Osteocyte (in vitro differentiated cells): ENCODE measurements at regions not wholly inside any gene's neighbourhood (a gene's known extent, or its start where the extent isn't known, plus 50 kb on each side); places are given as distances from the start of the nearest gene placed in this dataset.

ENCODE experiments used
- DNase-seq: peaks from one replicate; pipeline ENCODE4 v3.0.0; 2021; ENCODE audit warnings: mixed read lengths; ENCODE audit not compliant: unreplicated experiment; ENCODE audit errors: extremely low spot score
- H3K27ac Mint-ChIP-seq: one replicate; pipeline ENCODE4 v1.8.0; 2021; ENCODE audit warnings: mild to moderate bottlenecking, mixed read lengths; ENCODE audit not compliant: unreplicated experiment
- H3K27me3 Mint-ChIP-seq: one replicate; pipeline ENCODE4 v1.8.0; 2021; ENCODE audit warnings: mixed read lengths; ENCODE audit not compliant: unreplicated experiment
- H3K36me3 Mint-ChIP-seq: one replicate; pipeline ENCODE4 v1.8.0; 2021; ENCODE audit warnings: mixed read lengths; ENCODE audit not compliant: unreplicated experiment
- H3K4me1 Mint-ChIP-seq: one replicate; pipeline ENCODE4 v1.8.0; 2021; ENCODE audit warnings: mixed read lengths; ENCODE audit not compliant: unreplicated experiment
- H3K4me3 Mint-ChIP-seq: one replicate; pipeline ENCODE4 v1.8.0; 2021; ENCODE audit warnings: mild to moderate bottlenecking, moderate library complexity, mixed read lengths; ENCODE audit not compliant: unreplicated experiment
- H3K9me3 Mint-ChIP-seq: one replicate; pipeline ENCODE4 v1.8.0; 2021; ENCODE audit warnings: mixed read lengths; ENCODE audit not compliant: unreplicated experiment
- TF ChIP-seq, protein P1 (sequence below): fragments of 200-600 bp; sonication (generic); IDR thresholded peaks from 2 replicates; pipeline ENCODE4 v1.5.0; 2021; ENCODE audit warnings: antibody characterized with exemption, mild to moderate bottlenecking, moderate library complexity

- no peak overlapping the region for H3K4me3 Mint-ChIP-seq
- TF ChIP-seq, protein P1, sequence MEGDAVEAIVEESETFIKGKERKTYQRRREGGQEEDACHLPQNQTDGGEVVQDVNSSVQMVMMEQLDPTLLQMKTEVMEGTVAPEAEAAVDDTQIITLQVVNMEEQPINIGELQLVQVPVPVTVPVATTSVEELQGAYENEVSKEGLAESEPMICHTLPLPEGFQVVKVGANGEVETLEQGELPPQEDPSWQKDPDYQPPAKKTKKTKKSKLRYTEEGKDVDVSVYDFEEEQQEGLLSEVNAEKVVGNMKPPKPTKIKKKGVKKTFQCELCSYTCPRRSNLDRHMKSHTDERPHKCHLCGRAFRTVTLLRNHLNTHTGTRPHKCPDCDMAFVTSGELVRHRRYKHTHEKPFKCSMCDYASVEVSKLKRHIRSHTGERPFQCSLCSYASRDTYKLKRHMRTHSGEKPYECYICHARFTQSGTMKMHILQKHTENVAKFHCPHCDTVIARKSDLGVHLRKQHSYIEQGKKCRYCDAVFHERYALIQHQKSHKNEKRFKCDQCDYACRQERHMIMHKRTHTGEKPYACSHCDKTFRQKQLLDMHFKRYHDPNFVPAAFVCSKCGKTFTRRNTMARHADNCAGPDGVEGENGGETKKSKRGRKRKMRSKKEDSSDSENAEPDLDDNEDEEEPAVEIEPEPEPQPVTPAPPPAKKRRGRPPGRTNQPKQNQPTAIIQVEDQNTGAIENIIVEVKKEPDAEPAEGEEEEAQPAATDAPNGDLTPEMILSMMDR: peak; percentile 76
- no peaks in the 10 kb centered on the region for H3K36me3 Mint-ChIP-seq
- H3K27ac Mint-ChIP-seq: no peak overlapping the region
- H3K27me3 Mint-ChIP-seq: no peaks in the 10 kb centered on the region
- no peak for DNase-seq
- peaks cover 14% of the 10 kb centered on the region for H3K4me1 Mint-ChIP-seq
- peaks cover 3% of the 10 kb centered on the region for H3K9me3 Mint-ChIP-seq
Measured at GRCh38 chr7:113774182-113774807, 144.5 kb downstream of the PPP1R3A start.

DNA sequence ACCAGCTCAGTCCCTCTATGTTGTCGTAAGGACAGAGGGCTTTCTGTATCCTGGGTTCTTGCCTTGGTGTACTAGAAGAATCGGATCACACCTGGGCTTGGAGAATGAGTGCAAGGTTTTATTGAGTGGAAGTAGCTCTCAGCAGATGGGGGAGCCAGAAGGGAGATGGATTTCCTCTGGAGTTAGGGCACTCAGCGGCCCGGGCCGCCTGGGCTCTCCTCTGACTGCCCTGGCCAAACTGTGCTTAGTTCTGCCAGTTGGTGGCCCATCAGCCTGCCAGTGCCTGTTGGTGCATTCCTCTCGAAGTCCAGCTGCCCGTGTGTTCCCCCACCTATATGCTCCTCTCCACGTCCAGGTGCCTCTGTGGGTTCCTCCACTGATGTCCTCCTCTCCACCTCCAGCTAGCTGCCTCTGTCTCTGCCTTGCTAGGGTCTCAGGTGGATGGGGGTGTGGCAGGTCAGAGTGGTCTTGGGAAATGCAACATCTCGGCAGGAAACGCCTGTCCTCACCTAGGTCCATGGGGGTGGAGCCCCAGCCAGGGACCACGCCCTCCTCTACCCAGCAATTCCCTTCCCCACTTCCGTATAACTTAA is 148.6 kb downstream of the PPP1R3A start:
- H3K4me1 Mint-ChIP-seq: peaks cover 18% of the 10 kb centered on the region
- peaks cover 7% of the 10 kb centered on the region for H3K9me3 Mint-ChIP-seq
- TF ChIP-seq, protein P1: no peak
- no peak overlapping the region for H3K27ac Mint-ChIP-seq
- peaks cover 2% of the 10 kb centered on the region for H3K36me3 Mint-ChIP-seq
- no peak for DNase-seq
- H3K27me3 Mint-ChIP-seq: no peaks in the 10 kb centered on the region
- no peak overlapping the region for H3K4me3 Mint-ChIP-seq

GRCh38 chr7:113768387-113768786 is 150.4 kb downstream of the PPP1R3A start:
- peaks cover 24% of the 10 kb centered on the region for H3K4me1 Mint-ChIP-seq
- H3K27ac Mint-ChIP-seq: no peak overlapping the region
- no peaks in the 10 kb centered on the region for H3K27me3 Mint-ChIP-seq
- no peak for DNase-seq
- peaks cover 7% of the 10 kb centered on the region for H3K9me3 Mint-ChIP-seq
- no peak overlapping the region for H3K4me3 Mint-ChIP-seq
- peaks cover 2% of the 10 kb centered on the region for H3K36me3 Mint-ChIP-seq
- TF ChIP-seq, protein P1: no peak

GRCh38 chr7:113764401-113765035 is 154.3 kb downstream of the PPP1R3A start:
- Mint-ChIP-seq H3K27ac (peak overlapping the region; percentile 61), H3K27me3 (no peaks in the 10 kb centered on the region), H3K4me1 (peaks cover 30% of the 10 kb centered on the region), H3K36me3 (peaks cover 2% of the 10 kb centered on the region), H3K9me3 (peaks cover 3% of the 10 kb centered on the region), H3K4me3 (no peak overlapping the region)
- DNase-seq: no peak
- TF ChIP-seq, protein P1: no peak

DNA sequence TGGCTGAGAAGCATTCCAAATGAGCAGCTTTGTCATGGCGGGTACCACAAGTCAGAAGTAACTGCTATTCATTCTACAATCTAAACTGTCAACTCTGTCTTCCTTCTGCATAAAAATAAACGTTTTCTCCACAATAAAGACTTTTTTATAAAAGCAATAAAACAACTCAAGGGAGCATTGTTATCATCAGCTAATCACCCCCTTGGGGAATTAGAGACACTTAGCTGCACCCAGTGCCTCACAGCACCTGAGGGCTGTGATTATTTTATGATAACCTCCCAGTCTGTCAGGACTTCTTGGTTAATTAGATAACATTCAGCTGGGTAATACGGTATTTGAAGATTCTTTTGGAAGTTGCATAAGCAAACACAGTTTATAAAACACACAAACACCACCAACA is 155.6 kb downstream of the PPP1R3A start:
- TF ChIP-seq, protein P1: no peak
- no peaks in the 10 kb centered on the region for H3K27me3 Mint-ChIP-seq
- H3K27ac Mint-ChIP-seq: no peak overlapping the region
- no peak for DNase-seq
- peaks cover 4% of the 10 kb centered on the region for H3K36me3 Mint-ChIP-seq
- peaks cover 23% of the 10 kb centered on the region for H3K4me1 Mint-ChIP-seq
- peaks cover 3% of the 10 kb centered on the region for H3K9me3 Mint-ChIP-seq
- H3K4me3 Mint-ChIP-seq: no peak overlapping the region
